MM.1S (cell line): ENCODE measurements at regions not wholly inside any gene's neighbourhood (a gene's known extent, or its start where the extent isn't known, plus 50 kb on each side); places are given as distances from the start of the nearest gene placed in this dataset.

Experiments used
- EZH2 ChIP-seq: fragments of 300-600 bp; sonication (generic); optimal IDR thresholded peaks from 2 replicates; pipeline ENCODE3; 2017; ENCODE audit warnings: low read depth, mild to moderate bottlenecking, antibody characterized with exemption, low read length, mixed read lengths
- EZH2phosphoT487 ChIP-seq: fragments of 300-600 bp; sonication (generic); IDR thresholded peaks from 2 replicates; pipeline ENCODE4 v1.6.1; 2018; ENCODE audit warnings: antibody characterized with exemption, low read length
- TF ChIP-seq, protein P1 (sequence below): fragments of 300-600 bp; sonication (generic); IDR thresholded peaks from 2 replicates; pipeline ENCODE4 v1.5.1; 2016; ENCODE audit warnings: antibody characterized with exemption, low read length, mixed read lengths

DNA sequence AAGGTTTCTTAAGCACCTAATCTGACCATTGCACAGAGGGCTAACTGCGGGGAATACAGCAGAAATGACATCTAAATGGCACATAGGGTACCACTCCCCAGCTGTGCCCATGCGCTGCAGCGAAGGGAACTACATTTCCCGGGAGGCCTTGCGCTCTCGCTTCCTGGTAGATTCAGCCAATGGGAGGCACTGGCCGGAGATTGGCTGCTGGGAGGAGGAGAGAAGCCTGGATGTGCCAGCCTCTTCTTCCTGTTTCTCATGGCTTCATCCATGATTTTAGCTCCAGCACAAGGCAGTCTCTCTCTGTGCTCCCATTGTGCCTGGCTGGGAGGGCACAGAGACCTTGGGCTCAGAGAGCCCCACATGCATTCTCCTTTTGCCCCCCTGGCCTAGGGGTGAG is 101.7 kb upstream of the FOXA2 start:
- TF ChIP-seq EZH2phosphoT487 = no peak
- no peak for TF ChIP-seq EZH2
- TF ChIP-seq, protein P1, sequence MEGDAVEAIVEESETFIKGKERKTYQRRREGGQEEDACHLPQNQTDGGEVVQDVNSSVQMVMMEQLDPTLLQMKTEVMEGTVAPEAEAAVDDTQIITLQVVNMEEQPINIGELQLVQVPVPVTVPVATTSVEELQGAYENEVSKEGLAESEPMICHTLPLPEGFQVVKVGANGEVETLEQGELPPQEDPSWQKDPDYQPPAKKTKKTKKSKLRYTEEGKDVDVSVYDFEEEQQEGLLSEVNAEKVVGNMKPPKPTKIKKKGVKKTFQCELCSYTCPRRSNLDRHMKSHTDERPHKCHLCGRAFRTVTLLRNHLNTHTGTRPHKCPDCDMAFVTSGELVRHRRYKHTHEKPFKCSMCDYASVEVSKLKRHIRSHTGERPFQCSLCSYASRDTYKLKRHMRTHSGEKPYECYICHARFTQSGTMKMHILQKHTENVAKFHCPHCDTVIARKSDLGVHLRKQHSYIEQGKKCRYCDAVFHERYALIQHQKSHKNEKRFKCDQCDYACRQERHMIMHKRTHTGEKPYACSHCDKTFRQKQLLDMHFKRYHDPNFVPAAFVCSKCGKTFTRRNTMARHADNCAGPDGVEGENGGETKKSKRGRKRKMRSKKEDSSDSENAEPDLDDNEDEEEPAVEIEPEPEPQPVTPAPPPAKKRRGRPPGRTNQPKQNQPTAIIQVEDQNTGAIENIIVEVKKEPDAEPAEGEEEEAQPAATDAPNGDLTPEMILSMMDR = no peak
